GM18861 (cell line): ENCODE measurements at regions not wholly inside any gene's neighbourhood (a gene's known extent, or its start where the extent isn't known, plus 50 kb on each side); places are given as distances from the start of the nearest gene placed in this dataset.
A peak's percentile ranks its signal among the peaks of the same experiment; 100 is the strongest.

Experiments used
- ATAC-seq: cut with Tn5 transposase; IDR thresholded peaks from one replicate; pipeline ENCODE4 v1.9.1; 2021; ENCODE audit not compliant: unreplicated experiment

DNA sequence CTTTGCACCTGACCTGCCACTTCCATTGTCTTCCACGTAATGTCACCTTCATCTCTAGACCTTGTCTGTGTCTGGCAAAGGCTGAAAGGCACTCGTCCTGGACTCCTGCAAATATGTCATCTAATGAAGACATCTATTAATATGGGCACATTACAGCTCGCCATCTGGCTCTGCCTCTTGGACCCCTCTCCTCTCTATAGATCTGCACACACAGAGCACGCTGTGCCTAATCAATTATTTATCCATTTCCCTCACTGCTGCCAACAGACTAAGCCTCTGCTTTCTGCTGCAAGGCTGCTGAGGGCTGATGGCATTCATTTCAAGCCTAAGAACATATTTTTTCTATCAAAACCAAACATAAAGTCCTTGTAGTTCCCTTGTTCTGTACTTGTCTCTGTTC, 573.0 kb downstream of the TUSC7 start:
- ATAC-seq = no peak

GRCh38 chr3:117285737-117286136, 576.2 kb downstream of the TUSC7 start:
- ATAC-seq = no peak

GRCh38 chr3:117286488-117286887, 576.9 kb downstream of the TUSC7 start:
- ATAC-seq = no peak

- no peak for ATAC-seq
These were observed 578.0 kb downstream of the TUSC7 start for GRCh38 chr3:117287602-117288001.

DNA sequence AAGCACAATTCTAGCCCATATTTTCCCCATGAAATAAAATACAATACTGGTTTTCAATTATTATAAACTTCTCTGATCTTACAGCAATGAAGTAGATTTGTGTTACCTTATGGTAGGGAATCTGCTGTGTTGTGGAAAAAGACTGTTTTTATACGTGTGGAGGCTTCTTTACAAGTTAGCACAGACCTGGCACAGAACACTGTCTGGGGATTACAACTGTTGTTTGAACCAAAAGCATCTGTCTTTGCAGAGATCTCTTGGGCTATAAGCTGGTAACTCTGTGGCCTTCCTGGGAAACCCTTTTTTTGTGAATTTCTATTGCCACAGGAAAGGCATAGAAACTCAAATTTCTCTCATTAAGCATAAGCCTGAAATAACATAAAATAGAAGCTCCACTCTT, 581.9 kb downstream of the TUSC7 start:
- no peak for ATAC-seq

DNA sequence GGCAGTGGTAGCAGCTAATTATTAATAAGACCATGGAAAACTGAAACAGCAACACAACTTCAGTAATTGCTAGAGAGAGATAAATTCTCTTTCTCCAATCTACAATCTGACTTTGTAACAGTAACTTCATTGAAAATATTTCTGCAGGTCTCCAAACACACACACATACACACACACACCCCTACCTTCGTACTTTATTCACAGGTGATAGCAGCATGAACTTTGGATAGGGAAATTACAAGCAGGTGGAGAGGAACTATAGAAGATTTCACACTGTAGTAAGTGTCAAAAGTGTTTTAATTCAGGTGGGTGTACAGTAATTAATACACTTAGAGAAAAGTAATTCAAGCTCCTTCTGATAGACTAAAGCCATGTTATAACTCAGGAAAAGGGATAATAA, 587.5 kb downstream of the TUSC7 start:
- no peak for ATAC-seq

GRCh38 chr3:117297541-117297940, 588.0 kb downstream of the TUSC7 start:
- no peak for ATAC-seq

DNA sequence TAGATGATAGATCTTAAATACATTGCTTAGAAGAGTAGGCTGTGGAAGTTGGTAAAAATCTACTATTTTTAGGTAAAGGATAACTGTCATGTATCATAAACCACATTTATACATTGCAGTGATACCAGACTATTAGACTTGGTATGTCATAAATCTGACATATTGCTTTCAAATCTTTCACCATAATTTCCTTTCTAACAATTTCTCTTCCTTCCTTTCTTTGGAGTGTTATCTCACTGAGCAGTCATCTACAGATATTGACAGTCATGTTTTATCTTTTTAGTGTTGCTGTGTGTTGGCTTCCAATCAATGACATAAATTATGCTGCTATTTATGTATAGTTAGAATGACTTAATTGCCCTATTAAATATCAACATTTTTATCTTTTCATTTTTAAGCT, 588.7 kb downstream of the TUSC7 start:
- ATAC-seq = no peak

- no peak for ATAC-seq
These were observed 592.8 kb downstream of the TUSC7 start for GRCh38 chr3:117302428-117302827.

DNA sequence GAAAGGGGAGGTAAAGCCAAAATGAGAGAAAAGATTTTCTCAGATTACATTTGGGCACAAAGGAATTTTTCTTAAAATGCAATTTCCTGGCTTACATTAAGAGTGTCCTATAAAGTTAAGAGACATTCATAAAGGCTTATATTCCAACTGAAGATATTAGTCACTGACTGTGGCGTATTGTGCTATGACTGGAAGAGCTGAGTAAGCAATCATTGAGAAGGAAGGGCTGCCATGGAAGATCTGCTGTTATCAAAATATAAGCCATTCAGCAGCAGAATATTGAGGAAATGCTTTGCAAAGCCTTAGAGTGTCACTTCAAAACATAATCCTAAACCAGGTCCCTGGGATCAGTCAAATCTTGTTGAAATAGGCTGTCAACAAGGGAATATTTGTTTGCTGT, 593.9 kb downstream of the TUSC7 start:
- ATAC-seq = no peak

- ATAC-seq = no peak
These were observed 595.1 kb downstream of the TUSC7 start for GRCh38 chr3:117304681-117305080.

GRCh38 chr3:117305681-117306080, 596.1 kb downstream of the TUSC7 start:
- no peak for ATAC-seq

- ATAC-seq = peak; percentile 61
These were observed 596.7 kb downstream of the TUSC7 start for GRCh38 chr3:117306299-117306698.

DNA sequence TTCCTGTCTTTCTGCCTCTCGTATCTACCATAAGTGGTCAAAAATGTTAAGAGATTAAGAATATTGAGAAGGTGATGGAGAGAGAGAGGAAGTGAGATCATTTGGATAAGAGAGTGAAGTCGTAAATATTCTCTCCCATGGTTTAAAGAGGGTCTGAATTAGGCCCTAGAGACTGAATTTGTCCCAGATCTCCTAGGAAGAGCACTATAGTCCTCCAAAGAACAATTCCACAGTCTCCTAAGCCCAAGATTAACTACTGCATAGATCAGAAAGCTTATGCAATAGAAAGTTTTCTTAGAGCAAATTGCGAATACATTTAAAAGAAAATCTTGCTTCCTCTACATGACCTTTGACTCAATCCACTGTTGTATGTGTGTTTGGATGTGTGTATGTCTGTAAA, 598.8 kb downstream of the TUSC7 start:
- ATAC-seq = no peak

- ATAC-seq = no peak
These were observed 599.2 kb downstream of the TUSC7 start for GRCh38 chr3:117308756-117309155.

GRCh38 chr3:117310536-117310935, 601.0 kb downstream of the TUSC7 start:
- ATAC-seq = no peak

GRCh38 chr3:117314441-117315150, 605.0 kb downstream of the TUSC7 start:
- no peak for ATAC-seq

GRCh38 chr3:117322866-117323265, 613.3 kb downstream of the TUSC7 start:
- no peak for ATAC-seq

- ATAC-seq = no peak
These were observed 637.3 kb downstream of the TUSC7 start for GRCh38 chr3:117346901-117347300.

GRCh38 chr3:117348884-117349283, 639.3 kb downstream of the TUSC7 start:
- no peak for ATAC-seq

- no peak for ATAC-seq
These were observed 640.0 kb downstream of the TUSC7 start for GRCh38 chr3:117349566-117349965.

- no peak for ATAC-seq
These were observed 640.8 kb downstream of the TUSC7 start for GRCh38 chr3:117350371-117350770.

DNA sequence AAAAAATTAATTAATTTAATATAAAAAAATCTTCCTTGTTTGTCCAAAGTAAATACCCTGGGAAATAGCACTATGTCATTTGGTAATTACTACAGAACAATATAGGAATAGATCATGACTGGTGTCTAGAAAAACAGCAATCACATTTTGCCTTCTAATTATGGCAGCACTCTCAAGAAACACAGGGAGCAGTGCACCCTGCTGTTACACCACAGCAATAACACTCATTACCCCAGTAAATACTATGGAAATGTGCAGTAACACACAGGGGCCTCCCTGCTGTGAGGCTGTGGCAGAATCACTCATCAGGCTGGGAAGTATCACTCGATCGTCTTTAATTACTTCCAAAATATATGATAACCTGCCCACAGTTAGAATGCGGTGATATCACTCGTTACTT, 646.0 kb downstream of the TUSC7 start:
- ATAC-seq = peak; percentile 68
